Naive thymus-derived CD8-positive, alpha-beta T cell (primary cell): ENCODE measurements at regions not wholly inside any gene's neighbourhood (a gene's known extent, or its start where the extent isn't known, plus 50 kb on each side); places are given as distances from the start of the nearest gene placed in this dataset.

Experiments used
- ATAC-seq, 2 donors: fragments of 150-1000 bp; cut with Tn5 transposase in 1 of 2; sonication (Bioruptor Pico), chemical (Tn5 transposase) in 1 of 2; 1 replicate in 1 of 2; 2 replicates in 1 of 2; pipeline ENCODE4 v1.10.0; 2021; ENCODE audit warnings: mild to moderate bottlenecking in 2 of 2, moderate library complexity in 2 of 2
- POLR2A ChIA-PET: fragments of 350-600 bp; sonication (Branson Sonifier 250); formaldehyde crosslinking; loops from one replicate; lab custom pipeline; 2021; ENCODE audit warnings: antibody characterized with exemption; lab: Charles Lee
- DNase-seq, 10 donors: peaks; one replicate each; pipeline versions ENCODE4 v3.0.0 to v3.0.0-alpha.2; 2020 to 2022
- H3K27ac Mint-ChIP-seq, 10 donors: one replicate each; pipeline ENCODE4 v1.8.0; 2020 to 2022; ENCODE audit warnings: mild to moderate bottlenecking in 10 of 10, mixed read lengths in 10 of 10, moderate library complexity in 4 of 10, inconsistent platforms in 1 of 10
- H3K27me3 Mint-ChIP-seq, 5 donors: one replicate each; pipeline ENCODE4 v1.8.0; 2021 to 2022; ENCODE audit warnings: mixed read lengths in 5 of 5
- H3K36me3 Mint-ChIP-seq, 3 donors: one replicate each; pipeline ENCODE4 v1.8.0; 2020 to 2022; ENCODE audit warnings: mixed read lengths in 3 of 3, mild to moderate bottlenecking in 2 of 3, inconsistent platforms in 1 of 3
- H3K4me1 Mint-ChIP-seq, 4 donors: one replicate each; pipeline ENCODE4 v1.8.0; 2021 to 2022; ENCODE audit warnings: mixed read lengths in 4 of 4
- H3K4me3 Mint-ChIP-seq, 10 donors: one replicate each; pipeline ENCODE4 v1.8.0; 2020 to 2022; ENCODE audit warnings: mild to moderate bottlenecking in 10 of 10, mixed read lengths in 10 of 10, moderate library complexity in 6 of 10, inconsistent platforms in 1 of 10
- H3K9me3 Mint-ChIP-seq, 9 donors: one replicate each; pipeline ENCODE4 v1.8.0; 2020 to 2022; ENCODE audit warnings: mixed read lengths in 9 of 9, mild to moderate bottlenecking in 3 of 9, inconsistent platforms in 1 of 9, moderate library complexity in 1 of 9

DNA sequence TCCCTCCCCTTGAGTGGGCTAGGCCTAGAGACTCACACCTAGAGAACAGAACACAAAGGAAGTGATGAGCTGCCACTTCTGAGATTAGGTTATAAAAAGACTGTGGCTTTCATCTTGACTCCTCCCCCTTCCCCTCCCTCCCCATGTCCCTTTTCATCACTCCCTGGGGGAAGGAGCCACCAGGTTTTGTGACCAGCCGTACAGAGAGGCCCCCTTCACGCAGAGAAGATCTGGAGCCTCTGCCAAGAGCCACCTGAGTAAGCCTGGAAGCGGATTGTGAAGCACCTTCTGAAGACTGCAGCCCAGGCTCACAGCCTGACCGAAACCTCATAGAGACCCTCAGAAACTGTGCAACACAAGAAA, 118.4 kb upstream of the NXT1 start:
- ATAC-seq (no peak), DNase-seq (no peak)
- peaks cover 0 to 2% (median 0%) of the 10 kb centered on the region in 4 donors for H3K4me1 Mint-ChIP-seq
- peaks cover 3 to 29% (median 9%) of the 10 kb centered on the region in 5 donors for H3K27me3 Mint-ChIP-seq
- H3K9me3 Mint-ChIP-seq, result peaks cover 2 to 30% (median 13%) of the 10 kb centered on the region in 9 donors
- peaks cover 0 to 8% (median 0%) of the 10 kb centered on the region in 3 donors for H3K36me3 Mint-ChIP-seq
- no peak overlapping the region for H3K27ac Mint-ChIP-seq
- POLR2A ChIA-PET, result no interaction called here
- H3K4me3 Mint-ChIP-seq, result no peak overlapping the region

DNA sequence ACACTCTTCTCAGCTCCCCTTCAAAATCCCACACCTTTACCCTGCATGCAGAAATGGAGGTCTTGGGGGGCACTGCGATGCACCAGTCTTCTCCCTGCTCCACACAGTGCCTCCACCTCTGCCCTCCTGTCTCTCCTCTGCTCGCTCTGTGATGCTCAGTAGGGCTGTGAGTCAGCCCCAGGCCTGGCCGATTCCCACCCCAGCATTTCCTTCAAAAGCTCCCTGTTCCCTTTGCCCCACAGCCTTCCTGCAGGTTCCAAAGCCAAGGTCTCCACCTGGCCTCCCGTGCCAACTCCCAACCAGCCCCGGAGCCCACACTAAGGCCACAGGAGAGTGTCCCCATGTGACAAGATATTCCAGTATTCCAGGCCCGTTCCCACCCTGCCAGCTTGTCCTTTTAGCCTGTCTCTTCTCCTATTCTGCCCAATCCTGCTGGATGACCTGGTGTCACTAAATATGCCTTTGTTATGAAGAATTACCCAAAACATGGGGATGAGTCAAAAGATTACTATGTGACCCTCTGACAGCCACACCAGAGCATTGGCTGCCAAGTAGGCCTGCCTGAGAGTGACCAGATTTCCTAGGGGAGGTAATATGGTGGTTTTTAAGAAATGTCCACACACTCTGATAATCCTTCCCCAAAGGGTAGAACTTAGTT, 118.9 kb upstream of the NXT1 start:
- ATAC-seq (no peak), DNase-seq (no peak)
- Mint-ChIP-seq H3K4me1 (peaks cover 0 to 2% (median 0%) of the 10 kb centered on the region in 4 donors), H3K27ac (peak overlapping the region in 1 of 10 donors; percentile 63), H3K9me3 (peaks cover 2 to 30% (median 12%) of the 10 kb centered on the region in 9 donors), H3K4me3 (no peak overlapping the region), H3K27me3 (peaks cover 3 to 29% (median 9%) of the 10 kb centered on the region in 5 donors), H3K36me3 (peaks cover 0 to 8% (median 0%) of the 10 kb centered on the region in 3 donors)
- POLR2A ChIA-PET, result no interaction called here

DNA sequence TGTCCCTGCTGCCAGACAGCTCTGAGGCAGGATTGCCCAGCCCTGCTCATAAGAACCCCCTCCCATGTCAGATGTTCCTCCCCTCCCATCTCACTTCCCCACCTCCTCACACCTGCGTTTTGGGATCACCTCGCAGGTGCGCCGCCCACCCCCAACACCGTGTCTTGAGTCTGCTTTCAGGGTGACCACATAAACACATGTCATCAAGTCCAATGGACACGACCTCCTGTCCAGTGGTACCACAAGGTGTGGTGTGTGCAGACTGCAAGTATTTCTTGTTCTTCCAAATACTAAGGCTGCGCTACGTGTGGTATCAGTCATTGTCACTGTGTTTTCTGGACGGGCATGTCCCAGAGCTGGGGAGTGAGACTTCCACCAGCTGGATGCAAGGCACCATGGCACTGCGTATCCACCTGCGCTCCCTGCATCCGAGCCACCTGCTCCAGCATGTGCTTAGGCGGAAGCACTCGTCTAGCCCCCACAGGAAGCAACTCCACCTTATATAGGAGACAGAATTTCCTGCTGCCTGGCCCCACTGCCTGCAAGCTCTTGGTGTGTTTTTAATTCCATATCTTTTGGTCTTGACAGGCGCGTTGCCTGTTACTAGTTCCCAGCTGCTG, 119.7 kb upstream of the NXT1 start:
- peaks cover 0 to 2% (median 0%) of the 10 kb centered on the region in 4 donors for H3K4me1 Mint-ChIP-seq
- POLR2A ChIA-PET, result no interaction called here
- no peak overlapping the region for H3K27ac Mint-ChIP-seq
- no peak overlapping the region for H3K4me3 Mint-ChIP-seq
- peaks cover 4 to 29% (median 9%) of the 10 kb centered on the region in 5 donors for H3K27me3 Mint-ChIP-seq
- peaks cover 2 to 30% (median 12%) of the 10 kb centered on the region in 9 donors for H3K9me3 Mint-ChIP-seq
- peaks cover 0 to 8% (median 0%) of the 10 kb centered on the region in 3 donors for H3K36me3 Mint-ChIP-seq
- no peak for ATAC-seq
- DNase-seq, result no peak

DNA sequence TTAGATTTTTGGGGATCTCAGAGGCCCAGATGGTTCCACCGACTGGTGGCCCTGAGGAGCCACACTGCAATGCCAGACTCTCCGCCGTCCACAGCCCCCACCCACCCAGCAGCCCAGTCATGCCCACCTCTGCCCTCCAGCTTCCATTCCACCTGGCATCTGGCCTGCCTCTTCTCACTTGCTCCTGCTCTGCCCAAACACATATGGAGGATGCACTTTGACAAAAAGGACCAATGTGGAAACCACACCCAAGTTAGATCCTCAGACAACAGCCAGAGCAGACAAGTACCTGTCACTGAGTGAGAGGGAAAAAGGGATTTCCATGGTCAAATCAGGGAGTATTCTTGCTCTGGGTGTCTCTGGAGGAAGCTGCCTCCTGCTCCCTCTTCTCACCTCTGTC, 120.6 kb upstream of the NXT1 start:
- no peak for ATAC-seq
- H3K4me3 Mint-ChIP-seq, result no peak overlapping the region
- H3K4me1 Mint-ChIP-seq, result peaks cover 0 to 2% (median 0%) of the 10 kb centered on the region in 4 donors
- peaks cover 4 to 34% (median 7%) of the 10 kb centered on the region in 5 donors for H3K27me3 Mint-ChIP-seq
- peaks cover 2 to 24% (median 10%) of the 10 kb centered on the region in 9 donors for H3K9me3 Mint-ChIP-seq
- peaks cover 0 to 2% (median 0%) of the 10 kb centered on the region in 3 donors for H3K36me3 Mint-ChIP-seq
- H3K27ac Mint-ChIP-seq, result no peak overlapping the region
- no peak for DNase-seq
- POLR2A ChIA-PET, result no interaction called here

DNA sequence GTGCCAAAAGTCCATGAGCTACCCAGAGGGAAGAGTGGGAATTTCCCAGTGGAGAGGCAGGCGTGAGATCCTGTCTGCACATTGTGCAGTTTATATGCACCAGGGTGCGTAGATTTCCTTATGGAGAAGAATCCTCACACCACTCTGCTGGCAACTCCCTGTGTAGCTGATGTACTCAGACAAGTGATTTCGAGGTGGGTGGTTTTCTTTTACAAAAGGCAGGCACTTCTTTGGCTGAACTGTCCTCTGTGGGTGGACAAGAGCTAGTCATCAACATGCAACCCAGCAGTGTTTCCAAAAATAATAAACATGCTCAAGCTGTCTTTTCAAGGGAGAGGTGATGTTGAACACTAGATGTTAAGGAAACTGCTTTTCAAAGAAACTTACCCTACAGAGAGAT, 121.7 kb upstream of the NXT1 start:
- POLR2A ChIA-PET, result no interaction called here
- peaks cover 2 to 24% (median 10%) of the 10 kb centered on the region in 9 donors for H3K9me3 Mint-ChIP-seq
- no peaks in the 10 kb centered on the region for H3K36me3 Mint-ChIP-seq
- DNase-seq, result no peak
- no peak overlapping the region for H3K27ac Mint-ChIP-seq
- ATAC-seq, result no peak
- H3K4me1 Mint-ChIP-seq, result peaks cover 0 to 2% (median 0%) of the 10 kb centered on the region in 4 donors
- H3K4me3 Mint-ChIP-seq, result no peak overlapping the region
- peaks cover 4 to 36% (median 7%) of the 10 kb centered on the region in 5 donors for H3K27me3 Mint-ChIP-seq

DNA sequence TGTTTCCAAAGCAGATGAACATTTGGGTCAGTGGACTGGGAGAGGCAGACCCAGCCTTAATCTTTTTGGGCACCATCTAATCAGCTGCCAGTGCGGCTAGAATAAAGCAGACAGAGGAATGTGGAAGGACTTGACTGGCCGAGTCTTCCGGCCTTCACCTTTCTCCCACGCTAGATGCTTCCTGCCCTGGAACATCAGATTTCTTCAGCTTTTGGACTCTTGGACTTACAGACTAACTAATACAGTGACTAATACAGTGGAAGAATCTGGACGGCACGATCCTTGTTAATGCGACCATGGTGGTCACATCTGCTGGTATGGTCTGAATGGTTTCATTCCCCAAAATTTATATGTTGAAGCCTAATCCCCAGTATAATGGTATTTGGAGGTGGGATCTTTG, 122.6 kb upstream of the NXT1 start:
- POLR2A ChIA-PET, result no interaction called here
- Mint-ChIP-seq H3K27ac (no peak overlapping the region), H3K36me3 (no peaks in the 10 kb centered on the region)

DNA sequence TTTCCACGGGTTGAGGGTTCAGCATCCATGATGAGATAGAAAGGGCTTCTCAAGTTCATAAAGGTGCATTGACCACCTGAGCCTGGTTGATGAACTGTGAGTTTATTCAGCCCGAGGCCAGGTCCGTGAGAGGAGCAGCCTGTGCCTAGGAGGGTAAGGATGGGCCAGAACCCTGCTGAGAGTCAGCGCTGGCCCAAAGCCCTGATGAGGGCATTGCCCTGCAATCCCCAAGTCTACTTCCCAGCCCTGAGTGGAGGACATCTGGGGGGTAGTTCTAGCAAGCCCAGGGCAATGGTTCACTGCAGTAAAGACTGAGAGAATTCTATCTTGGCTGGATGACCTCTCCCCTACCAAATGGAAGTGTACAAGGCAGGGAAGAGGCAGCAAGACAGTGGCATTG, 123.3 kb upstream of the NXT1 start:
- DNase-seq (no peak), ATAC-seq (no peak)
- Mint-ChIP-seq H3K4me3 (no peak overlapping the region), H3K27me3 (peaks cover 4 to 36% (median 7%) of the 10 kb centered on the region in 5 donors), H3K4me1 (peaks cover 0 to 2% (median 0%) of the 10 kb centered on the region in 4 donors), H3K9me3 (peaks cover 0 to 21% (median 9%) of the 10 kb centered on the region in 9 donors), H3K27ac (peak overlapping the region in 1 of 10 donors; percentile 36), H3K36me3 (peaks cover 0 to under 1% (median 0%) of the 10 kb centered on the region in 3 donors)
- POLR2A ChIA-PET, result no interaction called here

More for the DNA sequence above, 122.6 kb upstream of the NXT1 start:
- ATAC-seq (no peak), DNase-seq (no peak)
- Mint-ChIP-seq H3K9me3 (peaks cover 2 to 21% (median 10%) of the 10 kb centered on the region in 9 donors), H3K4me1 (peaks cover 0 to 2% (median 0%) of the 10 kb centered on the region in 4 donors), H3K4me3 (no peak overlapping the region), H3K27me3 (peaks cover 4 to 36% (median 7%) of the 10 kb centered on the region in 5 donors)

DNA sequence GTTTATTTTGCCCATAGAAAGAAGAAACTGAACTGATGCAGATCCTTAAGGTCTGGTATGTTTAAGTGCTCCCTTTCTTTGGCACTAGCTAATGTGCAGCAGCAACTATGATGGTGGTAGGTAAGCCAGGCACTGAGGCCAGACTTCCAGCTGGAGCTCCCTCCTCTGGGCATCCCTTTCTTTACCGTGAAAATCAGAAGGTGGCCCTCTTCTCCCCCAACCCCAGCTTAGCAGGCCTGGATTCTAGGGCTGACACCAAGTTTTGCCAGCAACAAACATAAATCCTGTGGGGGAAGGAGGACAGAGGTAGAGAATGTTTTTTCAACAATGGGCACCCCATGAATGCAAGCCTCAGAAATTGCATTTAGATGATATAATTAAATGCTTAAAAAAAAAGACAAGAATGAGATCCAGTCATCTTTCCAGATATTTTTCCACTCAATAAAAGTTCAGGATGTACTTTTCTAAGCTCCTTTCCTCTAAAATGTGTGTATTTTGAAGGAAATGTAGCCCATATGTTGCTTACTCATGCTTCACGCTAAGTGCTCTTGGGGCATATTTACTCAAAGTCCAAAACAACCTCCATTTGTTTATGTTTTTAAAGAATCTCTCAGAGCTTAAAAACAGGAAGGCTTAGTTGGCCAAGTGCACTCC, 123.9 kb upstream of the NXT1 start:
- Mint-ChIP-seq H3K27me3 (peaks cover 2 to 31% (median 5%) of the 10 kb centered on the region in 5 donors), H3K4me3 (no peak overlapping the region), H3K27ac (no peak overlapping the region), H3K9me3 (peaks cover 3 to 22% (median 11%) of the 10 kb centered on the region in 9 donors), H3K36me3 (peaks cover 0 to 6% (median 0%) of the 10 kb centered on the region in 3 donors), H3K4me1 (peaks cover 0 to 2% (median 0%) of the 10 kb centered on the region in 4 donors)
- ATAC-seq (no peak), DNase-seq (no peak)
- POLR2A ChIA-PET, result no interaction called here

DNA sequence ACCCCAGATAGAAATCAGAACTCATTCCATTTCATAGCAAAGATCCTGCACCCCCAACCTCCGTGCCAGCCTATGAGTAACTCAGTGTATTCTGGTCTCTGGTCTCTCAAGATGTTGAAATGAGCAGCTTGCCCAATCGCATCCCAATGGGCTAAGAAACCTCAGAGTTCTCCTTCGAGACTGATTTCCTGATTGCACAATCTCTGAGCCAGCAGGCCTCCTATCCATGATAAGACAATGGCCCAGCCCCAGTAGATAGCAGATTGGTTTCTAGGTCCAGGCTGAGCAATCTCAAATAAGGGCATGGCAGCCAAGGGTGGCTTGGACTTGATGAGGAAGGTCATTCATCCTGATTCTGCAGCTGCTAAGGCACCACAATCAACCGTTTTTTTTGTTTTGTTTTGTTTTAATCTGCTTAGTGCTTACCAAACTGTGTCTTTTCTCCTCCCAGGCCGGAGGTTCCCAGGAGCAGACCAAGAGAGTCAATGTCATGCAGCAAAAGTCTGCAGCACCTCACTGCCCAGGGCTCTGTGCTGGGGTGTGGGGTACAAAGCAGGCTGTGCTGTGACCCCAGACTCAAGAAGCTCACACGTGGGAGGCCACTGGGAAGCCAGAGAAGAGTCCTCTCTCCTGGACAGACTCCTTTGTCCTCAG, 125.1 kb upstream of the NXT1 start:
- peaks cover 0 to 11% (median 0%) of the 10 kb centered on the region in 3 donors for H3K36me3 Mint-ChIP-seq
- ATAC-seq (no peak), DNase-seq (no peak)
- H3K4me3 Mint-ChIP-seq, result no peak overlapping the region
- peaks cover 3 to 25% (median 7%) of the 10 kb centered on the region in 5 donors for H3K27me3 Mint-ChIP-seq
- POLR2A ChIA-PET, result no interaction called here
- no peak overlapping the region for H3K27ac Mint-ChIP-seq
- H3K9me3 Mint-ChIP-seq, result peaks cover 10 to 27% (median 19%) of the 10 kb centered on the region in 9 donors
- no peaks in the 10 kb centered on the region for H3K4me1 Mint-ChIP-seq

DNA sequence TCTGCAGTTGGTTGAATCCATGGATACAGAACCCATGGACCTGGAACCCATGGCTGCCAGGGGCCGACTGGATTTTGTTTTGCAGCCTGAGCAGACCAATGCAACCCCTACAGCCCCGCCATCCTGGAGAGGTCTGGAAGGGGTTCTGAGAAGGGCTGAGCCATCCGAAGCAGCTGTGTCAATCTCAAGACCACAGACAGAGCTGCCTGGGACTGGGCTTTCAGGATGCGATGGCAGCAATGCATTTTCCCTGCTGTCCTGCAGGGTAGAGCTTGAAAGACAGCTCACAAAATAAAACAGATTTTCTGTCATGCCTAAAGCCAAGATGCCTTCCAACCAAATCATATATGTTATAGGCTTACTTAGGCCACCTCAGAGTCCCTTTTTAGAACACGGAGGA, 125.8 kb upstream of the NXT1 start:
- peaks cover 5 to 25% (median 7%) of the 10 kb centered on the region in 5 donors for H3K27me3 Mint-ChIP-seq
- DNase-seq (no peak), ATAC-seq (no peak)
- H3K9me3 Mint-ChIP-seq, result peaks cover 10 to 34% (median 26%) of the 10 kb centered on the region in 9 donors
- no peak overlapping the region for H3K4me3 Mint-ChIP-seq
- H3K27ac Mint-ChIP-seq, result no peak overlapping the region
- peaks cover 0 to 11% (median 0%) of the 10 kb centered on the region in 3 donors for H3K36me3 Mint-ChIP-seq
- POLR2A ChIA-PET, result no interaction called here
- no peaks in the 10 kb centered on the region for H3K4me1 Mint-ChIP-seq

DNA sequence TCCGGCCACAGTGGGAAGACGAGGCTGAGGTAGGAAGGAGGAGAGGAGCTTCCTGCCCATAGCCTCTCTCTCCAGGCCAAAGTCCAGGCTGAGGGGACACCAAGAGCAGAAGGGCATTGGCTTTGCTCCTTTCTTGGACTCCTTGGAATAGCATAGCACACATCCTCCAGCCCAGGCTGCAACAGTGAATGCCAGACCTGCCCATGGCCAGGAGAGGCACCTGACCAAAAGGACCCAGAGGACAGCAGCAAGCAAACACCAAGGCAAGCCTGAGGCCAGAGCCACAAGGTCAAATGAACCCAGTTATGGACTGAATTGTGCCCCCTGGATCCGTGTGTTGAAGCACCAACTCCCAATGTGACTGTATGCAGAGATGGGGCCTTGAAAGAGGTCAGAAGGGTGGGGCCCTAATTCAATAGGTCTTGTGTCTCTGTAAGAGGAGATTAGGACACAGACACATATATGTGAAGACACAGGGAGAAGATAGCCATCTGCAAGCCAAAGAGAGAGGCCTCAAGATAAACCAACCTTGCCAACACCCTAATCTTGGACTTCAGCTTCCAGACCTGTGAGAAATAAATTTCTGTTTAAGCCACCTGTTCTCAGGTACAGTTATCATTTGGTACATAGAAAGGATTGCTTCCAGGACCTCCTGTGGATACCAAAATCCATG, 126.5 kb upstream of the NXT1 start:
- peaks cover 0 to 11% (median 0%) of the 10 kb centered on the region in 3 donors for H3K36me3 Mint-ChIP-seq
- peaks cover 10 to 37% (median 28%) of the 10 kb centered on the region in 9 donors for H3K9me3 Mint-ChIP-seq
- H3K27ac Mint-ChIP-seq, result no peak overlapping the region
- POLR2A ChIA-PET, result no interaction called here
- H3K4me1 Mint-ChIP-seq, result no peaks in the 10 kb centered on the region
- H3K4me3 Mint-ChIP-seq, result no peak overlapping the region
- peaks cover 5 to 25% (median 7%) of the 10 kb centered on the region in 5 donors for H3K27me3 Mint-ChIP-seq
- ATAC-seq (no peak), DNase-seq (no peak)
